HG02798 (cell line): ENCODE measurements at regions not wholly inside any gene's neighbourhood (a gene's known extent, or its start where the extent isn't known, plus 50 kb on each side); places are given as distances from the start of the nearest gene placed in this dataset.
A peak's percentile ranks its signal among the peaks of the same experiment; 100 is the strongest.

Experiments
- ATAC-seq: cut with Tn5 transposase; IDR thresholded peaks from one replicate; pipeline ENCODE4 v1.9.1; 2021; ENCODE audit warnings: mild to moderate bottlenecking; ENCODE audit not compliant: unreplicated experiment, poor library complexity

GRCh38 chr4:161134795-161135194 lies 1029.0 kb downstream of the FSTL5 start:
- no peak for ATAC-seq

- ATAC-seq: no peak
Observed at GRCh38 chr4:161133586-161134276, 1030.1 kb downstream of the FSTL5 start.

GRCh38 chr4:161132715-161133425 lies 1030.9 kb downstream of the FSTL5 start:
- peak; percentile 88 for ATAC-seq

GRCh38 chr4:161121451-161121850 lies 1042.3 kb downstream of the FSTL5 start:
- ATAC-seq: no peak

GRCh38 chr4:161101881-161102280 lies 1061.9 kb downstream of the FSTL5 start:
- ATAC-seq: no peak

GRCh38 chr4:161097821-161098220 lies 1066.0 kb downstream of the FSTL5 start:
- ATAC-seq: no peak

GRCh38 chr4:161061046-161061445 lies 1102.8 kb downstream of the FSTL5 start:
- no peak for ATAC-seq
